HEK293T (cell line): ENCODE measurements at regions not wholly inside any gene's neighbourhood (a gene's known extent, or its start where the extent isn't known, plus 50 kb on each side); places are given as distances from the start of the nearest gene placed in this dataset.

Experiments
- BHLHE40 ChIP-seq: fragments of 450-650 bp; IDR thresholded peaks from 2 replicates; pipeline ENCODE4 v1.6.1; 2016; ENCODE audit warnings: mild to moderate bottlenecking, moderate library complexity, borderline replicate concordance
- LEF1 ChIP-seq: fragments of 450-650 bp; IDR thresholded peaks from 2 replicates; pipeline ENCODE4 v1.6.1; 2017; ENCODE audit warnings: mild to moderate bottlenecking, borderline replicate concordance
- SP1 ChIP-seq: fragments of 450-650 bp; IDR thresholded peaks from 2 replicates; pipeline ENCODE4 v1.6.1; 2017
- TF ChIP-seq, protein P1 (sequence below): fragments of 450-650 bp; IDR thresholded peaks from 2 replicates; pipeline ENCODE4 v1.6.1; 2016

DNA sequence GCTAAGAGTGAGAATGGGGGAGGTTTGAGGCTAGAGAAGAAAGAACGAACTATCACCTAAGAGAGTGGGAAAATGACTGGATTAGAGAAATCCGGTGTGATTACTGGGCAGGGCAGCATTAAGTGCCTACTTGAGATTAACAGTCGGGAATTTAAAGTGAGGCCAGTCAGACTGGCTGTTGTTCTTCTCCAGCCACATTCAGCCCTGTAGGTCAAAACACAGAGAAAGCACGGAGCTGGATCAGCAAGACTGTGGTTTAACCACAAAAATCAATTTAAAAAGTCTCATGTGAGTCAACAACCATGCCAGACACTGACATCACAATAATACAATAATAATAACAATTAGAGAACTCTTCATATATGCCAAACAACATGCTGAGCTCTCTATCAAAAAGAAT lies 301.9 kb upstream of the SGK1 start:
- no peak for TF ChIP-seq LEF1
- TF ChIP-seq SP1, result no peak
- TF ChIP-seq BHLHE40, result no peak
- TF ChIP-seq, protein P1, sequence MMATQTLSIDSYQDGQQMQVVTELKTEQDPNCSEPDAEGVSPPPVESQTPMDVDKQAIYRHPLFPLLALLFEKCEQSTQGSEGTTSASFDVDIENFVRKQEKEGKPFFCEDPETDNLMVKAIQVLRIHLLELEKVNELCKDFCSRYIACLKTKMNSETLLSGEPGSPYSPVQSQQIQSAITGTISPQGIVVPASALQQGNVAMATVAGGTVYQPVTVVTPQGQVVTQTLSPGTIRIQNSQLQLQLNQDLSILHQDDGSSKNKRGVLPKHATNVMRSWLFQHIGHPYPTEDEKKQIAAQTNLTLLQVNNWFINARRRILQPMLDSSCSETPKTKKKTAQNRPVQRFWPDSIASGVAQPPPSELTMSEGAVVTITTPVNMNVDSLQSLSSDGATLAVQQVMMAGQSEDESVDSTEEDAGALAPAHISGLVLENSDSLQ, result no peak
